GM12878 (cell line): ENCODE measurements at regions not wholly inside any gene's neighbourhood (a gene's known extent, or its start where the extent isn't known, plus 50 kb on each side); places are given as distances from the start of the nearest gene placed in this dataset.

Experiments used
- ATAC-seq: fragments of 200-7000 bp; cut with Tn5 transposase; 3 replicates; pipeline ENCODE4 v1.9.1; 2020; ENCODE audit warnings: mild to moderate bottlenecking, moderate library complexity
- BruUV-seq: library from RNA; stranded (reverse); fragments of 400-500 nt; replicated peaks from 2 replicates; lab custom pipeline; 2021; lab: Mats Ljungman, UMichigan
- CTCF ChIA-PET: fragments of 300-600 bp; sonication (Branson Sonifier 250); formaldehyde crosslinking; extraction: SDS; loops from one replicate; lab custom pipeline; 2021; ENCODE audit warnings: inconsistent platforms; lab: Yijun Ruan, JAX
- POLR2A ChIA-PET: fragments of 350-600 bp; formaldehyde crosslinking; extraction: SDS; loops from one replicate; lab custom pipeline; 2021; ENCODE audit warnings: inconsistent platforms; lab: Charles Lee
- RAD21 ChIA-PET: fragments of 300-600 bp; sonication (Branson Sonifier 250); formaldehyde crosslinking; loops from one replicate; lab custom pipeline; 2023; ENCODE audit warnings: antibody characterized with exemption; ENCODE audit not compliant: unreplicated experiment; lab: Charles Lee
- SMC1A ChIA-PET: fragments of 300-600 bp; sonication (Branson Sonifier 250); formaldehyde crosslinking; loops from one replicate; lab custom pipeline; 2023; ENCODE audit not compliant: unreplicated experiment, uncharacterized antibody; lab: Charles Lee
- DNase-seq: peaks from one replicate; pipeline ENCODE4 v3.0.0-alpha.2; 2011; ENCODE audit warnings: low read depth, low spot score
- FAIRE-seq: peaks from 3 replicates; lab custom pipeline; 2011; peaks lifted over from hg19 to GRCh38; lab: Jason Lieb, UNC
- H2AFZ ChIP-seq: 2 replicates; pipeline ENCODE4 v1.6.0; 2011; ENCODE audit warnings: low read depth, low read length, control low read depth; ENCODE audit not compliant: control insufficient read depth
- H3K27ac ChIP-seq: 2 replicates; pipeline ENCODE4 v1.5.1; 2011; ENCODE audit warnings: control low read depth; ENCODE audit not compliant: control insufficient read depth, insufficient read depth
- H3K27me3 ChIP-seq, 2 experiments: replicated peaks in 1 of 2; 2 replicates each; pipeline versions ENCODE4 v1.6.0 to v1.6.1; 2011; ENCODE audit warnings: low read length in 1 of 2; ENCODE audit not compliant: control insufficient read depth in 2 of 2, insufficient read depth in 2 of 2
- H3K36me3 ChIP-seq, 2 experiments: 2 replicates each; pipeline ENCODE4 v1.5.1; 2011; ENCODE audit warnings: low read length in 1 of 2; ENCODE audit not compliant: control insufficient read depth in 2 of 2, insufficient read depth in 2 of 2
- H3K4me1 ChIP-seq: 2 replicates; pipeline ENCODE4 v1.6.1; 2011; ENCODE audit warnings: mild to moderate bottlenecking, low read length, moderate library complexity, mixed read lengths; ENCODE audit not compliant: control insufficient read depth, insufficient read depth
- H3K4me2 ChIP-seq: 2 replicates; pipeline ENCODE4 v1.6.0; 2011; ENCODE audit warnings: control low read depth; ENCODE audit not compliant: control insufficient read depth, insufficient read depth
- H3K4me3 ChIP-seq: fragments of 200-600 bp; sonication (generic); 2 replicates; pipeline ENCODE4 v1.5.1; 2016
- H3K79me2 ChIP-seq: 2 replicates; pipeline ENCODE4 v1.6.0; 2011; ENCODE audit warnings: low read length; ENCODE audit not compliant: control insufficient read depth, insufficient read depth
- H3K9ac ChIP-seq: 2 replicates; pipeline ENCODE4 v1.8.0; 2011; ENCODE audit warnings: low read length, control low read depth, mixed read lengths; ENCODE audit not compliant: control insufficient read depth, insufficient read depth
- H3K9me3 ChIP-seq: replicated peaks from 3 replicates; pipeline ENCODE4 v1.5.1; 2011; ENCODE audit warnings: mild to moderate bottlenecking, low read length; ENCODE audit not compliant: control insufficient read depth, insufficient read depth
- H4K20me1 ChIP-seq: 2 replicates; pipeline ENCODE4 v1.6.0; 2011; ENCODE audit not compliant: control insufficient read depth, insufficient read depth
- BACH1 ChIP-seq: fragments of 450-650 bp; IDR thresholded peaks from 2 replicates; pipeline ENCODE4 v1.6.1; 2017; ENCODE audit warnings: mild to moderate bottlenecking, borderline replicate concordance
- CREB1 ChIP-seq: IDR thresholded peaks from 2 replicates; pipeline ENCODE4 v1.6.1; 2012; ENCODE audit warnings: low read depth, mild to moderate bottlenecking, inconsistent platforms
- MEF2A ChIP-seq: IDR thresholded peaks from 2 replicates; pipeline ENCODE4 v1.6.1; 2011; ENCODE audit warnings: low read depth, mild to moderate bottlenecking, low read length, moderate library complexity; ENCODE audit not compliant: insufficient read depth
- MYB ChIP-seq: fragments of 150-350 bp; IDR thresholded peaks from 2 replicates; pipeline ENCODE4 v1.6.1; 2014; ENCODE audit warnings: mild to moderate bottlenecking, low read depth, low read length, borderline replicate concordance
- MYC ChIP-seq: IDR thresholded peaks from 2 replicates; pipeline ENCODE4 v1.6.1; 2011; ENCODE audit warnings: mild to moderate bottlenecking, low read length, moderate library complexity, inconsistent platforms; ENCODE audit not compliant: insufficient read depth, insufficient replicate concordance, insufficient read length, severe bottlenecking
- NR2C1 ChIP-seq: fragments of 450-650 bp; IDR thresholded peaks from 2 replicates; pipeline ENCODE4 v1.6.1; 2017; ENCODE audit warnings: antibody characterized with exemption, mild to moderate bottlenecking, moderate library complexity
- POLR2AphosphoS2 ChIP-seq: IDR thresholded peaks from 2 replicates; pipeline ENCODE4 v1.6.1; 2011; ENCODE audit warnings: low read depth, mild to moderate bottlenecking, low read length, improper control_type of control experiment, moderate library complexity
- RAD21 ChIP-seq: IDR thresholded peaks from 2 replicates; pipeline ENCODE4 v1.6.1; 2011; ENCODE audit warnings: mild to moderate bottlenecking, low read depth, low read length, moderate library complexity; ENCODE audit not compliant: insufficient read depth
- RFX5 ChIP-seq: IDR thresholded peaks from 2 replicates; pipeline ENCODE4 v1.6.1; 2011; ENCODE audit warnings: low read depth, low read length, improper control_type of control experiment
- SMARCA5 ChIP-seq: fragments of 450-650 bp; IDR thresholded peaks from 2 replicates; pipeline ENCODE4 v1.6.1; 2017; ENCODE audit warnings: mild to moderate bottlenecking
- SP1 ChIP-seq: IDR thresholded peaks from one replicate; pipeline ENCODE4 v1.6.1; 2011; ENCODE audit warnings: low read depth, low read length
- SREBF1 ChIP-seq: IDR thresholded peaks from 2 replicates; pipeline ENCODE4 v1.6.1; 2012; ENCODE audit warnings: mild to moderate bottlenecking, low read length
- SRF ChIP-seq, 2 experiments: IDR thresholded peaks; 2 replicates each; pipeline ENCODE4 v1.6.1; 2011; ENCODE audit warnings: low read depth in 2 of 2, low read length in 2 of 2, mild to moderate bottlenecking in 1 of 2, moderate library complexity in 1 of 2
- SUZ12 ChIP-seq: fragments of 200-600 bp; sonication (generic); IDR thresholded peaks from one replicate; pipeline ENCODE4 v1.6.1; 2018; ENCODE audit warnings: antibody characterized with exemption, mild to moderate bottlenecking; ENCODE audit not compliant: unreplicated experiment
- ZNF384 ChIP-seq: IDR thresholded peaks from 2 replicates; pipeline ENCODE4 v1.6.1; 2012; ENCODE audit warnings: low read depth, mild to moderate bottlenecking, low read length, improper control_type of control experiment, borderline replicate concordance
- WGBS: methylation state at CpG from one replicate; pipeline ENCODE4 v1.1.6; 2016; ENCODE audit warnings: low lambda C conversion rate; ENCODE audit not compliant: insufficient replicate concordance, insufficient coverage; ENCODE audit errors: missing lambda C conversion rate; 5-methylcytosine and 5-hydroxymethylcytosine counted together
- in situ Hi-C: fragments of 300-500 bp; cut with MboI; formaldehyde crosslinking; loops from 9 replicates; pipeline ENCODE4 v1.14.3; 2018; ENCODE audit warnings: mixed read lengths
- intact Hi-C: fragments of 100-400 bp; cut with micrococcal nuclease; formaldehyde crosslinking; loops from one replicate; pipeline ENCODE4 v1.14.2; 2022; ENCODE audit not compliant: unreplicated experiment

GRCh38 chr10:3429676-3430075 is 257.1 kb upstream of the PITRM1 start:
- FAIRE-seq: no peak
- no peaks in the 10 kb centered on the region for H3K79me2 ChIP-seq
- no peaks in the 10 kb centered on the region for H3K36me3 ChIP-seq
- no peak overlapping the region for H3K27ac ChIP-seq
- H3K4me3 ChIP-seq: no peak overlapping the region
- no peaks in the 10 kb centered on the region for H3K27me3 ChIP-seq
- no peak overlapping the region for H2AFZ ChIP-seq
- ChIA-PET RAD21 (no interaction called here), SMC1A (no interaction called here), POLR2A (no interaction called here), CTCF (no interaction called here)
- no peaks in the 10 kb centered on the region for H3K4me1 ChIP-seq
- H3K4me2 ChIP-seq: no peak overlapping the region
- no peak for ATAC-seq
- BruUV-seq: no TSS peak
- H3K9ac ChIP-seq: no peak overlapping the region
- 45% methylated on average over 7 of the region's 7 CpGs for WGBS
- no peak for DNase-seq
- no peaks in the 10 kb centered on the region for H4K20me1 ChIP-seq
- H3K9me3 ChIP-seq: no peaks in the 10 kb centered on the region; the same call in 2 of the 3 replicates
- in situ Hi-C loops: no loop called here
- TF ChIP-seq POLR2AphosphoS2: no peak
- TF ChIP-seq NR2C1: no peak
- no peak for TF ChIP-seq SRF (IDR thresholded peaks at IDR 0.05; ENCODE audit: low read depth in 2 of 2, low read length in 2 of 2)
- TF ChIP-seq CREB1: no peak
- TF ChIP-seq SUZ12: no peak
- no peak for TF ChIP-seq SP1
- no peak for TF ChIP-seq MYC
- no peak for TF ChIP-seq ZNF384
- TF ChIP-seq MEF2A: no peak
- no peak for TF ChIP-seq RAD21
- TF ChIP-seq SMARCA5: no peak
- no peak for TF ChIP-seq MYB
- TF ChIP-seq RFX5: no peak
- TF ChIP-seq SREBF1: no peak
- no peak for TF ChIP-seq BACH1
- TF ChIP-seq, all 136 proteins: peak for 0
- intact Hi-C loops: no loop called here
